ENCODE measurements at regions not wholly inside any gene's neighbourhood (a gene's known extent, or its start where the extent isn't known, plus 50 kb on each side); places are given as distances from the start of the nearest gene placed in this dataset.
A peak's percentile ranks its signal among the peaks of the same experiment; 100 is the strongest.

- H3K9me3 ChIP-seq (ENCODE audit: insufficient read depth, low read depth, low read length) = no peaks in the 10 kb centered on the region
- H3K27me3 ChIP-seq (ENCODE audit: insufficient read depth, low read length) = no peaks in the 10 kb centered on the region
- H3K36me3 ChIP-seq (ENCODE audit: insufficient read depth, low read length) = no peaks in the 10 kb centered on the region
- H3K4me3 ChIP-seq (ENCODE audit: low read length) = no peak overlapping the region
- H3K9ac ChIP-seq (ENCODE audit: low read depth, low read length) = no peak overlapping the region
- no peaks in the 10 kb centered on the region for H3K4me1 ChIP-seq (ENCODE audit: insufficient read depth, low read length)
- 91% methylated on average over 10 of the region's 10 CpGs for WGBS
- no peak overlapping the region for H3K27ac ChIP-seq (ENCODE audit: low read depth, low read length)
Observed at GRCh38 chr20:59462249-59462648, 142.1 kb upstream of the PHACTR3 start.

GRCh38 chr20:59463541-59463940 lies 140.8 kb upstream of the PHACTR3 start:
- Histone ChIP-seq H3K36me3 (ENCODE audit: insufficient read depth, low read length) (no peaks in the 10 kb centered on the region), H3K4me1 (ENCODE audit: insufficient read depth, low read length) (no peaks in the 10 kb centered on the region), H3K27ac (ENCODE audit: low read depth, low read length) (no peak overlapping the region), H3K27me3 (ENCODE audit: insufficient read depth, low read length) (no peaks in the 10 kb centered on the region), H3K9me3 (ENCODE audit: insufficient read depth, low read depth, low read length) (no peaks in the 10 kb centered on the region), H3K4me3 (ENCODE audit: low read length) (no peak overlapping the region), H3K9ac (ENCODE audit: low read depth, low read length) (no peak overlapping the region)
- WGBS = 88% methylated on average over 1 of the region's 2 CpGs

GRCh38 chr20:59466107-59466815 lies 138.1 kb upstream of the PHACTR3 start:
- 94% methylated on average over 16 of the region's 16 CpGs for WGBS
- Histone ChIP-seq H3K27ac (ENCODE audit: low read depth, low read length) (no peak overlapping the region), H3K4me1 (ENCODE audit: insufficient read depth, low read length) (peaks cover 11% of the 10 kb centered on the region), H3K27me3 (ENCODE audit: insufficient read depth, low read length) (no peaks in the 10 kb centered on the region), H3K9ac (ENCODE audit: low read depth, low read length) (no peak overlapping the region), H3K4me3 (ENCODE audit: low read length) (no peak overlapping the region), H3K9me3 (ENCODE audit: insufficient read depth, low read depth, low read length) (no peaks in the 10 kb centered on the region), H3K36me3 (ENCODE audit: insufficient read depth, low read length) (no peaks in the 10 kb centered on the region)

- H3K4me3 ChIP-seq (ENCODE audit: low read length) = no peak overlapping the region
- H3K27me3 ChIP-seq (ENCODE audit: insufficient read depth, low read length) = no peaks in the 10 kb centered on the region
- H3K27ac ChIP-seq (ENCODE audit: low read depth, low read length) = no peak overlapping the region
- no peaks in the 10 kb centered on the region for H3K9me3 ChIP-seq (ENCODE audit: insufficient read depth, low read depth, low read length)
- no peak overlapping the region for H3K9ac ChIP-seq (ENCODE audit: low read depth, low read length)
- 95% methylated on average over 5 of the region's 5 CpGs for WGBS
- peaks cover 11% of the 10 kb centered on the region for H3K4me1 ChIP-seq (ENCODE audit: insufficient read depth, low read length)
- no peaks in the 10 kb centered on the region for H3K36me3 ChIP-seq (ENCODE audit: insufficient read depth, low read length)
Observed at GRCh38 chr20:59468831-59469230, 135.5 kb upstream of the PHACTR3 start.

GRCh38 chr20:59469267-59470252 lies 134.8 kb upstream of the PHACTR3 start:
- Histone ChIP-seq H3K4me3 (ENCODE audit: low read length) (no peak overlapping the region), H3K4me1 (ENCODE audit: insufficient read depth, low read length) (peaks cover 11% of the 10 kb centered on the region), H3K9me3 (ENCODE audit: insufficient read depth, low read depth, low read length) (no peaks in the 10 kb centered on the region), H3K36me3 (ENCODE audit: insufficient read depth, low read length) (no peaks in the 10 kb centered on the region), H3K9ac (ENCODE audit: low read depth, low read length) (peak overlapping the region; percentile 40), H3K27me3 (ENCODE audit: insufficient read depth, low read length) (no peaks in the 10 kb centered on the region), H3K27ac (ENCODE audit: low read depth, low read length) (no peak overlapping the region)
- WGBS = 72% methylated on average over 34 of the region's 34 CpGs

GRCh38 chr20:59470521-59470920 lies 133.8 kb upstream of the PHACTR3 start:
- H3K4me1 ChIP-seq (ENCODE audit: insufficient read depth, low read length) = peaks cover 11% of the 10 kb centered on the region
- no peaks in the 10 kb centered on the region for H3K9me3 ChIP-seq (ENCODE audit: insufficient read depth, low read depth, low read length)
- no peak overlapping the region for H3K27ac ChIP-seq (ENCODE audit: low read depth, low read length)
- H3K9ac ChIP-seq (ENCODE audit: low read depth, low read length) = no peak overlapping the region
- H3K4me3 ChIP-seq (ENCODE audit: low read length) = no peak overlapping the region
- no peaks in the 10 kb centered on the region for H3K36me3 ChIP-seq (ENCODE audit: insufficient read depth, low read length)
- 96% methylated on average over 20 of the region's 20 CpGs for WGBS
- no peaks in the 10 kb centered on the region for H3K27me3 ChIP-seq (ENCODE audit: insufficient read depth, low read length)

GRCh38 chr20:59471653-59472421 lies 132.5 kb upstream of the PHACTR3 start:
- H3K9ac ChIP-seq (ENCODE audit: low read depth, low read length) = no peak overlapping the region
- H3K4me3 ChIP-seq (ENCODE audit: low read length) = no peak overlapping the region
- peaks cover 11% of the 10 kb centered on the region for H3K4me1 ChIP-seq (ENCODE audit: insufficient read depth, low read length)
- H3K27me3 ChIP-seq (ENCODE audit: insufficient read depth, low read length) = no peaks in the 10 kb centered on the region
- H3K9me3 ChIP-seq (ENCODE audit: insufficient read depth, low read depth, low read length) = no peaks in the 10 kb centered on the region
- WGBS = 83% methylated on average over 11 of the region's 12 CpGs
- no peaks in the 10 kb centered on the region for H3K36me3 ChIP-seq (ENCODE audit: insufficient read depth, low read length)
- H3K27ac ChIP-seq (ENCODE audit: low read depth, low read length) = no peak overlapping the region

- WGBS = 90% methylated on average over 2 of the region's 2 CpGs
- H3K27ac ChIP-seq (ENCODE audit: low read depth, low read length) = no peak overlapping the region
- H3K27me3 ChIP-seq (ENCODE audit: insufficient read depth, low read length) = no peaks in the 10 kb centered on the region
Observed at GRCh38 chr20:59473742-59474141, 130.6 kb upstream of the PHACTR3 start.

GRCh38 chr20:59481067-59481466 lies 123.3 kb upstream of the PHACTR3 start:
- Histone ChIP-seq H3K4me1 (ENCODE audit: insufficient read depth, low read length) (no peaks in the 10 kb centered on the region), H3K27me3 (ENCODE audit: insufficient read depth, low read length) (no peaks in the 10 kb centered on the region), H3K9me3 (ENCODE audit: insufficient read depth, low read depth, low read length) (no peaks in the 10 kb centered on the region), H3K9ac (ENCODE audit: low read depth, low read length) (no peak overlapping the region), H3K4me3 (ENCODE audit: low read length) (no peak overlapping the region), H3K27ac (ENCODE audit: low read depth, low read length) (no peak overlapping the region), H3K36me3 (ENCODE audit: insufficient read depth, low read length) (no peaks in the 10 kb centered on the region)
- 95% methylated on average over 10 of the region's 10 CpGs for WGBS

More at GRCh38 chr20:59473742-59474141, 130.6 kb upstream of the PHACTR3 start:
- H3K36me3 ChIP-seq (ENCODE audit: insufficient read depth, low read length) = no peaks in the 10 kb centered on the region
- no peak overlapping the region for H3K4me3 ChIP-seq (ENCODE audit: low read length)
- no peak overlapping the region for H3K9ac ChIP-seq (ENCODE audit: low read depth, low read length)
- H3K4me1 ChIP-seq (ENCODE audit: insufficient read depth, low read length) = peaks cover 11% of the 10 kb centered on the region
- H3K9me3 ChIP-seq (ENCODE audit: insufficient read depth, low read depth, low read length) = no peaks in the 10 kb centered on the region

GRCh38 chr20:59481477-59482018 lies 122.8 kb upstream of the PHACTR3 start:
- H3K27me3 ChIP-seq (ENCODE audit: insufficient read depth, low read length) = no peaks in the 10 kb centered on the region
- no peaks in the 10 kb centered on the region for H3K9me3 ChIP-seq (ENCODE audit: insufficient read depth, low read depth, low read length)
- H3K4me1 ChIP-seq (ENCODE audit: insufficient read depth, low read length) = no peaks in the 10 kb centered on the region
- H3K27ac ChIP-seq (ENCODE audit: low read depth, low read length) = no peak overlapping the region
- H3K36me3 ChIP-seq (ENCODE audit: insufficient read depth, low read length) = no peaks in the 10 kb centered on the region
- WGBS = 90% methylated on average over 10 of the region's 10 CpGs
- no peak overlapping the region for H3K4me3 ChIP-seq (ENCODE audit: low read length)
- no peak overlapping the region for H3K9ac ChIP-seq (ENCODE audit: low read depth, low read length)
